MM.1S (cell line): ENCODE measurements at regions not wholly inside any gene's neighbourhood (a gene's known extent, or its start where the extent isn't known, plus 50 kb on each side); places are given as distances from the start of the nearest gene placed in this dataset.

Experiments
- EZH2 ChIP-seq: fragments of 300-600 bp; sonication (generic); optimal IDR thresholded peaks from 2 replicates; pipeline ENCODE3; 2017; ENCODE audit warnings: low read depth, mild to moderate bottlenecking, antibody characterized with exemption, low read length, mixed read lengths
- TF ChIP-seq, protein P1 (sequence below): fragments of 300-600 bp; sonication (generic); IDR thresholded peaks from 2 replicates; pipeline ENCODE4 v1.5.1; 2016; ENCODE audit warnings: antibody characterized with exemption, low read length, mixed read lengths

DNA sequence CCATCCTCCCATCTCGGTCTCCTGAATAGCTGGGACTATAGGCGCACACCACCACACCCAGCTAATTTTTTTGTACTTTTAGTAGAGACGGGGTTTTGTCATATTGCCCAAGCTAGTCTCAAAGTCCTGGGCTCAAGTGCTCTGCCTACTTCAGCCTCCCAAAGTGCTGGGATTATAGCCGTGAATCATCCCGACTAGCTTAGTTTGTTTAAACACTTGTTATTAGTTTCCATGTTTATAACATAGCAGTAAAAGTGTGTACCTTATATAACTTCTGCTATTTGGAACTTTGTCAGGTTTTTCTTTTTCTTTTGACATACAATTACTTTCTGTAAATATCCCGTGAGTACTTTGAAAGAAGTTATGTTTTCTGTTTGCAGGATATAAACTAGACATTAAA is 60.6 kb upstream of the C1orf21 start:
- TF ChIP-seq, protein P1, sequence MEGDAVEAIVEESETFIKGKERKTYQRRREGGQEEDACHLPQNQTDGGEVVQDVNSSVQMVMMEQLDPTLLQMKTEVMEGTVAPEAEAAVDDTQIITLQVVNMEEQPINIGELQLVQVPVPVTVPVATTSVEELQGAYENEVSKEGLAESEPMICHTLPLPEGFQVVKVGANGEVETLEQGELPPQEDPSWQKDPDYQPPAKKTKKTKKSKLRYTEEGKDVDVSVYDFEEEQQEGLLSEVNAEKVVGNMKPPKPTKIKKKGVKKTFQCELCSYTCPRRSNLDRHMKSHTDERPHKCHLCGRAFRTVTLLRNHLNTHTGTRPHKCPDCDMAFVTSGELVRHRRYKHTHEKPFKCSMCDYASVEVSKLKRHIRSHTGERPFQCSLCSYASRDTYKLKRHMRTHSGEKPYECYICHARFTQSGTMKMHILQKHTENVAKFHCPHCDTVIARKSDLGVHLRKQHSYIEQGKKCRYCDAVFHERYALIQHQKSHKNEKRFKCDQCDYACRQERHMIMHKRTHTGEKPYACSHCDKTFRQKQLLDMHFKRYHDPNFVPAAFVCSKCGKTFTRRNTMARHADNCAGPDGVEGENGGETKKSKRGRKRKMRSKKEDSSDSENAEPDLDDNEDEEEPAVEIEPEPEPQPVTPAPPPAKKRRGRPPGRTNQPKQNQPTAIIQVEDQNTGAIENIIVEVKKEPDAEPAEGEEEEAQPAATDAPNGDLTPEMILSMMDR: no peak
- no peak for TF ChIP-seq EZH2
